ENCODE measurements at regions not wholly inside any gene's neighbourhood (a gene's known extent, or its start where the extent isn't known, plus 50 kb on each side); places are given as distances from the start of the nearest gene placed in this dataset.
"Not testable (repeated sequence)": the region's sequence is repeated elsewhere in the genome, so short reads cannot be mapped to it uniquely, and the experiment has no call there.

DNA sequence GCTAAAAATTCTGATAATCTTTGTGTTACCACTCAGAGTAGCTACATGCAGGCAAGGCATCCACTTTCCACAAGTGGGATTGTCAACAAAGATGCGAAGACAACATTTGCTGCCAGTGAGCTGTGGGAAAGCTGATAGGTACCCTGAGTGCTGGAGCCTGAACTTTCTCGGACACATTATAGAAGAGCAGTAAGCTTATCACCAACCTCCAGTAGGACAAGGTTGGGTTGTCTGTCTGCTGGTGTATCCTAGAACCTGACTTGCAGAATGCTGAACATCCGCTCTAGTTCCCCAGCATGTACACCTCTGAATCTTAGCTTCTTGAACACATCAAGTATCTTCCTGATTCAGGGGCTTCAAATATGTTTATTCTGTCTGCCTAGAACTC is 103.8 kb upstream of the PPM1H start:
- DNase-seq = no peak

DNA sequence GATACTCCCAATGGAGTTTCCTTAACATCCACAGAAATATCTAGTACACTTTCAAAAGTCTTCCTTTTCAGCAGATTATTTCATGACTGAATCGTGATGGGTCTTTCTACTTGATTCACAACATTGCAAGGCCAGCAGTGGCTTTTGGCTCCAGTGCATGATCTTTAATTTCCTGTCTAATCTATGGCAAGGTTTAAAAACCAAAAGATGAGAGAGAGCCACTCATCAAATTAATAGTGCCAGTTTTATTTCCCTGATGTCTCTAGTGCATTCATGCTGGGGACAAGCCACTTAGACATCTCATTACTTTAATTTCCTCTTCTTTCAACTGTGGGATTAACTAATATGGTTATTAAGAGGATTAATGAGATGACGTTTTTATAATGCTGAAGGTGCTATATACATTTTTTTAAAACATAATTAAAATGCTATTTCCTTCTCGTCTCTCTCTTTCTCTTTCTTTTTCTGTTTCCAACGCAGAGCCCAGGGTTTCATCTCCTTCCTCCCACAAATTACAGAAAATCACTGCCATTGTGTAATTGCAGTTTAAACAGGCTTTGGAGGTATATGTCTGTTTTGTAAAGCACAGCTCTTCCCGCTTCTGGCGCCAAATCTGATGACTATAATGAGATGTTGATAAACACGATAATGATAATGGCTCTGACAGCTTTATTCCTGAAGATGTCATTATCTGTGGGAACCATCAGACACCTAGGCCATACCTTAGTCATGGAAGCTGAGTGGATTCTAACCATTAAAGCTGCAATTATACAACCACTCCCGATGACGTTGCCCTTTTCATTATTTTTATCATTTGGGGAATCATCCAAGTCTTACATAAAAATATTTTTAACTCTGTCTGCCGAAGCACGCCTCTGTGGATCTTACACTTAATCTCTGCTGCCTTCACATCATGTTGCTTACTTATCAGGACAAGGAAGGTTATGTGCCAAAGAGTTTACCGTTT is 103.1 kb upstream of the PPM1H start:
- no peak for DNase-seq

DNA sequence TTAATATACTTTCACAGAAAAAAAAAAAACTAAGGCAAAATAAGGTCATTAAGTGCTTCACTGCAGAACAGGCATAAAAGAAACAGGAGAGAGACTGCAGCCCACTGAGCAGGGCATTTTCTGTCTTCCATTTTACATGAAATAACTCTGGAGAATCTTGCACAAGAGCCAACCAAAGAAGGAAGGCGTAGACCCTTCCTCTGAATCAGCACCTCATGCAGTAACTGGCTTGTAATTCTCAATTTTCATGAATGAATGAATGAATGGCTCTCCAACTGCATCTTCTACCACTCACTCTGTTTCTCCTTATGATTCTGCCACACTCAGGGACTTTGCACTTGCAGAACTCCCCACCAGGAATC is 102.0 kb upstream of the PPM1H start:
- no peak for DNase-seq

DNA sequence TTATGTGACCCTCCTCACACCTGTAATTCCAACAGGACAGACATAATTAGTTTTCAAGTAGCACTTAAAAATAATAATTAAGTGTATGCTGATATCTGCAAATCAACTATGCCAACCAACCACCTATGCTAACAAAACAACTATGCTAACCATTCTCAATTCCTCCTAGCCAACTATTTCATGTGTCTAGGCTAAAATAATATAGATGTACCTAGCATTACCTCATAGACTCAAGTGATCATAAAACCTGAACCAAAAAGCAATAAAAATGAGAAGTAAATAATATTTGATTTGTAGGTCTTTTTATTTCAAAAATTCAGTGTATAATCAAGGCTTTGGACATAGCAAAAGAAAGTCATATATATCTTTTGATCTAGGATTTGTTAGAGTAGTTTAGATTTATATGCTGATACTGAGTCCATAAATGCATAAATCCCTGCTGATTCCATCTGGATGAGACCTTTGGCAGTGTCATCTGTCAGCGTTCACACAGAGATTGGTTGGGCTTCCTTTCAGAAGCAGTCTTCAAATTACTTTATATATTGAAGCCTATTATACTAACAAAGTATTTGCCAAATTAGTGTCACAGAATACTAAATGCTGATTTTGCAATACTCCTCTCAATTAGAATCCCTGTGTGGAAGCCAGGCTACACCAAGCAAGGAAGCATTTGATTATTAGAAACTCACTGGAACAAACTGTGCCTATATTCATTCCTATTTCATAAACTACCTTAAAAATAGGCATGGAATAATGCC is 101.4 kb upstream of the PPM1H start:
- DNase-seq = no peak

DNA sequence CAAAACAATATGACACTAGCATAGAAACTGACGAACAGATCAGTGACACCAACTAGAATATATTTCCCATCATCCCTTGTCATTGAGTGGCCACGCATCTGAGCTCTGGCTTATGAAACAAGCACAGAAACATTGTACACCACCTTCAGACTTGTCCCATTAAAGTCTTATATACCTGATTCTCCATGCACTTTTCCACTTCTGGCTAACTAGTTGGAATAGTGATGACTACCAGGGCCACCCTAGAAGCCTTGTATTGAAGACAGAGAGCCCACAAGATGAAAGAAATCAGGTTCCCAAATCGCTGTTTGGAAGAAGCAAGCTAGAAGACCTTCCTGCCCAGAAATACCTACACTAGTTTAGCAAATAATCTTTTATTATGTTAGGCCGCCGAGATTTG is 99.7 kb upstream of the PPM1H start:
- no peak for DNase-seq

DNA sequence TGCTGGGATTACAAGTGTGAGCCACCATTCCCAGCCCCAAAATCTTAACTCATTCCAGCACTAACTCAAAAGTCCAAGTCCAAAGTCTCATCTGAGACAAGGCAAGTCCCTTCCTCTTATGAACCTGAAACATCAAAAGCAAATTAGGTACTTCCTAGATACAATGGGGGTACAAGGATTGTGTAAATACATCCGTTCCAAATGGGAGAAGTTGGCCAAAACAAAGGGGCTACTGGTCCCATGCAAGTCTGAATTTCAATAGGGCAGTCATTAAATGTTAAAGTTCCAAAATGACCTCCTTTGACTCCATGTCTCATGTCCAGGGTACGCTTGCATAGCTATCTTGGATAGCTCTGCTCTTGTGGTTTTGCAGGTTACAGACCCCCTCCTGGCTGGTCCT is 94.7 kb upstream of the PPM1H start:
- no peak for DNase-seq

DNA sequence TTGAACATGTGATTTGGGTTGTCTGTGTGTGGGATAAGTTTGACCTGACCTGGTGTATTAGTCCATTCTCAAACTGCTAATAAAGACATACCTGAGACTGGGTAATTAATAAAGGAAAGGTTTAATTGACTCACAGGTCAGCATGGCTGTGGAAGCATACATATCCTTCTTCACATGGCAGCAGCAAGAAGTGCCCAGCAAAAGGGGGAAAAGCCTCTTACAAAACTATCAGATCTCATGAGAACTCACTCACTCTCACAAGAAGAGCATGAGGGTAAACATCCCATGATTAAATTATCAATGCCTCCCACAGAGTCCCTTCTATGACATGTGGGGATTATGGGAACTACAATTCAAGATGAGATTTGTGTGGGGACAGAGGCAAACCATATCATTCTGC is 94.0 kb upstream of the PPM1H start:
- DNase-seq = peak; percentile 9

DNA sequence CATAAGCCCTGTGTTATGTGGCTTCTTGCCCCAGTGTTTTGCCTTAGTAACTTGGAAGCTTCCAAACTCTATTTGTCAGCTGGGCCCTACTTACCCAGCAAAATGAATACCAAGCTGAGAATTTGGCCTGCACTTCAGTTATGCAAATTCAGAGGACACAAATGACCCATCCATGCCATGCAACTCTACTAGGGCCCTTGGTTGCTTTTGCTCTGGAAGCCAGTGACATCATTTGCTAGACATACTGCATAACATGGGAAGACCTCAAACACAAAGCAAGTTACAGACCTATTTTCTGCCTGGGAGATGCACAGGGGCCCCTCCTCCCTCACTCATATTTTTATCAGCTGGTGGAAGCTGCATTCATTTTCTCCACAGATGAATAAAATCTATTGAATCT is 90.2 kb upstream of the PPM1H start:
- no peak for DNase-seq

DNA sequence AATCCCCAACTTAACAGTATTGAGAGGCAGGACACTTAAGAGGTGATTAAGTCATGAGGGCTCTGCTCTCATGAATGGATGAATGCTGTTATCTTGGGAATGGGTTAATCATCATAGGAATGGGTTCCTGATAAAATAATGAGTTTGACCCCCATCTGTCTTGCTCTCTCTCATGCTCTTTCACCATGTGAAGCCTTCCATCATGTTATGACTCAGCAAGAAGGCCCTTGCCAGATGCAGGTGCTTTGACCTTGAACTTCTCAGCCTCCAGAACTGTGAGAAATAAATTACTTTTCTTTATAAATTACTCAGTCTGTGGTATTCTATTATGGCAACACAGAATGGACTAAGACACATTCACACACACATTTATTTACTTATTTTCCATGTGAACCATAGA is 89.0 kb upstream of the PPM1H start:
- peak; percentile 14 for DNase-seq

DNA sequence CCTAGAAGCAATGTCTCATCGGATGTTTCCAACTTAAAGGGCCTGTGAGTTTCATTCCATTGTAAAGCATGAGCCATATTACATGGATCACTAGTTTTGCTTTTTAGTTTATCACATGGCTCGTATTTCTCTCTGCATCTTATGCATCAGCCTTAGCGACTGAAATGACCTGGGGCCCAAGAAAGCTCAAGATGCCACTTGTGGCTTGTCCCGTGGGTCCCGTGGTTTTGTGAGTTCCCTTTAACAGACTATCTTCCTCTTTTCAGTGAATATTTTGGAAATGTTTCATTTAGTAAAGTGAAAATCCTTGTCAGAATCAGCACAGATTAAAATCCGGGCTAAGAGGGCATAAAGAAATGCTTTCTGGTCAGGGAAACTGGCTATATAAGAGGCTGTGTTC is 86.2 kb upstream of the PPM1H start:
- DNase-seq = no peak

DNA sequence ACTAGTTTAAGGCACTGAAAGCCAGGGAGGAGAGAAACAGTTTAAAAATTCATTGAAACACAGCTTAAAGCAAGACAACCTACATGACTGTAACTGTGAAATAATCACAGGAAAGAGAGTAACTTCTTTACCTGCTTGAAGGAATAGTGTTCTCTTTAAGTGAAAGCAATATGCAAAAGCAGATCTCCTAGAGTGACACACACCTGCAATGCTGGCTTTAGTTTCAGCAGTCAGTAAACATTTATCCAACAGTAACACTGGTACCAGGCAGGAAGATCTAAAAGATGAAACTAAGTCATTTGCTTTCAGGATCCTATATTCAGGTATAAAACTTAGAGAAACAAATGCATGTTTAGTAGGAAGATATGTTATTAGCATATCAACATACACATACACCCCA is 85.3 kb upstream of the PPM1H start:
- peak; percentile 19 for DNase-seq

DNA sequence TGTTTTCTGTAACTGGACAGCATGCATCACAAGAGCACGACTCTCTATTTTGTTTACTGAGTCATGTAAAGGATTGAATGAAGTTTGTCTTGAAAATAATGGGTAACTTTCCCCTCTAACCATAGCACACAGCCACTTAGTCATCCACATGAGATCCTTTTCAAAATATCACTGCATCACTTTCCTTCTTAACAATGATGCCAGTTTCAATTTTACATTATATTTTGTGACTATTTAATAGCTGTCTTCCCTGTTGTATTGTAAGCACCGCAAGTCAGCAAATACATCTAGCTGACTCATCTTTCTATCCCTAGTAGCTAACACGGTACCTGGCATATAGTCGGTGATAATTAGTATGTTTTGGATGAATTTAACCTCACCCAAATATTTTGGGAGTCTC is 83.3 kb upstream of the PPM1H start:
- peak; percentile 15 for DNase-seq

DNA sequence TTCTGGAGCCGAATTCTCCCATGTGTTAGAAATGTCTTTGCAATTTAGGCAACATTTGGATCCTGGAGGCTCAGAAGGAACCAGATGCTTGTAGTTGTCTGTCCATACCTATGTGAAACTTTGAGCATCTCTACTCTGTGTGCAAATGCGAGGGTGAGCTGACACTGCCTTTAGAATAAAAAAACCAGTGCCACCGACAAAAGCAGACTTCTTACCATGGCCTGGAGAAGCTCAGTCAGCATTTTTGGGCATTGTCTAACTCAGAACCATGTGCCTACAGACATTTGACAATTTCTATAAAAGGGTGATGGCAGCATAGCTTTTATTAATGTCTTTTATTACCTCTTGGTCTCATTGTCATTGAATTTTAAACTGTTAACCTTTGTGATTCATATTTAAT is 78.4 kb upstream of the PPM1H start:
- DNase-seq = no peak

DNA sequence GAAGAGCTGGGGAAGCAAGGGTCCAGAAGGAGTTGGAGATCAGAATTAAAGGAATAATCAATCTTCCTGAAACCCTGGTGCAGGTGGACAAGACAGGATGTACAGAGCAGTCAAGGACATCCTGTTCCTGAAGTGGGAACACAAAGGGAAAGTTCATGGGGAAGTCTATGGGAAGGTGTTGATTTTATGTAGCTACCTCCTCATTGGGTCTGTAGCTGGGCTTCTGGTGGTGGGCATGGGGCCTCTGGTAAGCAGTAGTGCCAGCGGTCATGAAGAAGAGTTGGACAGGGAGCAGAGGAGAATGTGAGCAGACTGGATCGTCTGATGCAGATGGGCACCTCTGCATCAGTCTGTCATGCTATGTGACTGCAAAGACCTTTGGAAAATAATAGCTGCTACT is 75.7 kb upstream of the PPM1H start:
- DNase-seq = no peak

DNA sequence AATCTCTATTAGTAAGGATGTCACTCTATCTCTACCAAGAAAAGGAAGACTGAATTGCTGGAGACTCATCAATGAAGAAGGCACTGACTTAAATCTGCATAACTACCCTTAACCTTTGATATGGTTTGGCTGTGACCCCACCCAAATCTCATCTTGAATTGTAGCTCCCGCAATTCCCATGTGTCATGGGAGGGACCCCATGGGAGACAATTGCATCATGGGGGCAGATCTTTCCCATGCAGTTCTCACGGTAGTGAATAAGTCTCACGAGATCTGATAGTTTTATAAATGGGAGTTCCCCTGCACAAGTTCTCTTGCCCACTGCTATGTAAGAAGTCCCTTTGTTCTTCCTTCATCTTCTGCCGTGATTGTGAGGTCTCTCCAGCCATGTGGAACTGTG is 73.4 kb upstream of the PPM1H start:
- no peak for DNase-seq

DNA sequence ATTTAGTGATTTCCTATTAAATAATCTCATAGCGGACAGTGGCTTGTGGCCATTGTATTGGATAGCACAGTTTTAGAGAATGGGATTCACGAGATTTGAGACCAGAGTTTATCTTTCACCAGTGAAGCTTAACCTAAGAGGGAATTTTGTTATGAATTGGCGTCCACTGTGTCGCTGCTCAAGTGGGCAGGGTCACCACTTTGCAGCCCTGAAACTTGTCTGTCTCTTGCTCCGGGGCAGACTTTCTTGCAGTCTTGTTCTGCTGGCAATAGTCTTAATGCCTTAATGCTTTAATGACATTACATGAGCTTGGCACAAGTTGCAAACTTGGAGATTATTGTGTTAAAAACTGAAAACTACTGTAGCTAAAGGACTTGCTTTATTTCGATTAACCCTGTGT is 72.8 kb upstream of the PPM1H start:
- no peak for DNase-seq

DNA sequence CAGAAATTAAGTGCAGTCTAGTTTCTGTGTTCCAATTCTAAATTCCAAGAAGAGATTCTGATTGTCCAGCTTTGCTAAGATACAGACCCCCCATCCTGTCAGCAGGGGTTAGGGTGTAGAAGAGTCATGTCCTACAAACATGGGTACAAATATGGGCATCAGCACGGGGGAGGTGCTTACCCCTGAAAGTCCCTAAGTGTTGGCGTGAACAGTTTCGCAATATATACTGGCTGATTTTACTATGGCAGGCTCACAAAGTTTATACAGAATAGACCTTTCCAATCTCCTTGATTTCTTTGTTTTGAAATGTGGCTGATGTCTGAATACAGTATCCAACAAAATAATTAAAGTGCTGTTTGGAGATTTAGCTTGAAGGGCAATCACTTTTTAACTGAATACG is 71.6 kb upstream of the PPM1H start:
- DNase-seq = no peak

DNA sequence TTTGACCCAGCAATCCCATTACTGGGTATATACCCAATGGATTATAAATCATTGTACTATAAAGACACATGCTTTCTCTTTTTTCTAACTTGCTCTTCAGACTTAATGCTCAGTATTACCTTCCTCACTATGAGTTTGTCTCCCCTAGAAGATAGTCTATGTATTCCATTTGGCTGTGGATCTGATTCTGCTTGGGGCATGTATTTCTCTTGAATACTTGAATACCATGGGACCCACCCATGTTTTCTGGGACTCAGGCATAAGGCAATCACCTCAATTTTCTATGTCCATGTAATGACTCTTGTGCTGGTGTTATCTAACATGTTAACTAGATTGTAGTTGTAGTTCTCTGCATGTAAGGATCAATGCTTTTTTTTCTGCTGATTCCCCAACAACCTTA is 70.4 kb upstream of the PPM1H start:
- DNase-seq = no peak

DNA sequence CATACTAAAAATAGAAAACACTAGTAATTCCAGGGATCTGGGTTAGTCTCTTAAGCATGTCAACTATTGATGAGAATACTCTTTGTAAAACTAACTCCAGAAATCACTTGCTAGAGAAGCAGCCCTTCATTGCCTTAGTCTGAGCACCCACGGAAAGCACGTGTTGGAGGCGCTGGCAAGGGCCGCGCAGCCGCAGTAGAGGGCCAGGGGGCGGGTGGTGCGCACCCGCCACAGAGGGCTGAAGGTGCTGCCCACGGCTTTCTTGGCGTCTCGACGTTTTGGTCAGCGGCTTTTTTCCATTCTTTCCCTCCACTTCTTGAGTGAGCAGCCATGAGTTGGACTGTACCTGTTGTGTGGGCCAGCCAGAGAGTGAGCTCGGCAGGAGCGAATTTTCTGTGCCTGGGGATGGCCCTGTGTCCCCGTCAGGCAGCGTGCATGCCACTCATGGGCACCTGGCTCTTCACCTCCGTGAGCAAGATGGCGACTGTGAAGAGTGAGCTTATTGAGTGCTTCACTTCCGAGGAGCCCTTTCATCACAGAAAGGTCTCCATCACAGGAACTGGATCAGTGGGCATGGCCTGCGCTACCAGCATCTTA is 68.4 kb upstream of the PPM1H start:
- DNase-seq = no peak

DNA sequence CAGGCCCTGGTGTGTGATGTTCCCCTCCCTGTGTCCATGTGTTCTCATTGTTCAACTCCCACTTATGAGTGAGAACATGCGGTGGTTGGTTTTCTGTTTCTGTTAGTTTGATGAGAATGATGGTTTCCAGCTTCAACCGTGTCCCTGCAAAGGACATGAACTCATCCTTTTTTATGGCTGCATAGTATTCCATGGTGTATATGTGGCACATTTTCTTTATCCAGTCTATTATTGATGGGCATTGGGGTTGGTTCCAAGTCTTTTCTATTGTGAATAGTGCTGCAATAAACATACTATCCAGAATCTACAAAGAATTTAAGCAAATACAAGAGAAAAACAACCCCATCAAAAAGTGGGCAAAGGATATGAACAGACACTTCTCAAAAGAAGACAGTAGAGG is 67.1 kb upstream of the PPM1H start:
- not testable (repeated sequence) for DNase-seq

DNA sequence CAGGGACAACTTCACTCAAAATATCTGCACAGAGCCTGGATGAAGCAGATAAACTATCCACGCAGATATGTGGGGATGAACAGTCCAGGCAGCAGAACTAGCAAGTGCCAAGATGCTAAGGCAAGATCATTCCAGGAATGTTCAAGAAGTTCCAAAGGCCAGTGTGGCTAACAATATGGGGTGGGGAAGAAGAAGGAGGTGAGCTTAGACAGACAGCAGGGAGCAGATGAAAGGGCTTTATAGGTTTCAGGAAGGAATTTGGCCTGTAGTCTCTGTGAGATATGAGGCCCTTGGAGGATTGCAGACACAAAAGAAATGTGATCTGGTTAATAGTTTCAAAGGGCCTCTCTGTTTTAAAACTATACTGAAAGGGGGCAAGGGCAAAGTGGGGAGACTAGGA is 63.5 kb upstream of the PPM1H start:
- no peak for DNase-seq

DNA sequence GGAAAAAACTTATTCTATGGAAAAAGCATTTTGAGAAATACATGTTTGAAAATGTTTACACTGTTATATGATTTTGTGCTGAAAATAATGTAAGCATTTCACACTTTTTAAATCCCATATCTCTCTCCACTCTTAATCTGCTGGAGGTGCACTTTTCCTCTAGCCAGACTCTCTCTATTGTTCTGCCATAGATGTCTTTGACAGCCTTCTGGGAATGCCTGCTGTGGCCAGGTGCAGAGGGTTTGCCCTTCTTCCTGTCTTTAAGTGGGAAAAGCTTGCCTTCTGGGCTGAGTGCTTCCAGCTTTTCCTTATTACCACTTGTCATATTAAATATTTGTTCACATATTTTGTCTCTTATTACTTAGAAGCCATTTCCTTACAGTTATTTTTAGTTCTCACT is 60.1 kb upstream of the PPM1H start:
- peak; percentile 56 for DNase-seq

DNA sequence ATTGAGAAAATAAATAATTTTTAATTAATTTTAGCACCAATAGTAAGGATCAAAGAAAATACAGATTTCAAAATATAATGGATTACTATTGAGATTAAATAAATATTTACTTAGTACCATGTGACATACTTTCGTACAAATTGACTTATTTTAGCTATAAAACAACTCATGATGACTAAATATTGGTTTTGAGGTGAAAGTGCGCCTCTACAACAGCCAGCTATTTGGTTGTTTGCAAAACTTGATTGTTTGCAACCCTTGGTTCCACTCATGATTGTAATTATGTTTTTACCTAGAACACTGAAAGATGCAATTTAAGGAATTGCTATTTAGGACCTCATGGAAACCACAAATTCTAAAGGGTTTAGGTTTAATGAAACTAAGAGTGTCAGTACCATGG is 51.9 kb upstream of the PPM1H start:
- DNase-seq = peak; percentile 13

Data from DMS53 (cell line).